Adipocyte (in vitro differentiated cells): ENCODE measurements at regions not wholly inside any gene's neighbourhood (a gene's known extent, or its start where the extent isn't known, plus 50 kb on each side); places are given as distances from the start of the nearest gene placed in this dataset.
"Not testable (repeated sequence)": the region's sequence is repeated elsewhere in the genome, so short reads cannot be mapped to it uniquely, and the experiment has no call there.

Source experiments
- DNase-seq: peaks from one replicate; pipeline ENCODE4 v3.0.0-alpha.2; 2015; ENCODE audit warnings: low read depth
- H3K27me3 ChIP-seq: replicated peaks from 2 replicates; pipeline ENCODE4 v1.7.0; 2013; ENCODE audit warnings: mild to moderate bottlenecking, low read length, moderate library complexity; ENCODE audit not compliant: control insufficient read depth, insufficient read depth
- H3K36me3 ChIP-seq: 2 replicates; pipeline ENCODE4 v1.7.0; 2013; ENCODE audit warnings: low read length, mild to moderate bottlenecking, moderate library complexity; ENCODE audit not compliant: control insufficient read depth, insufficient read depth, severe bottlenecking
- H3K4me1 ChIP-seq: 2 replicates; pipeline ENCODE4 v1.7.0; 2013; ENCODE audit warnings: mild to moderate bottlenecking, low read length, moderate library complexity; ENCODE audit not compliant: control insufficient read depth, insufficient read depth
- H3K4me3 ChIP-seq: 2 replicates; pipeline ENCODE4 v1.7.0; 2013; ENCODE audit warnings: mild to moderate bottlenecking, low read length, moderate library complexity
- H3K9ac ChIP-seq: 2 replicates; pipeline ENCODE4 v1.7.0; 2013; ENCODE audit warnings: mild to moderate bottlenecking, low read length, moderate library complexity
- H3K9me3 ChIP-seq: 2 replicates; pipeline ENCODE4 v1.7.0; 2013; ENCODE audit warnings: mild to moderate bottlenecking, low read length, moderate library complexity; ENCODE audit not compliant: control insufficient read depth

- Histone ChIP-seq H3K4me3 (no peak overlapping the region), H3K27me3 (peaks cover 25% of the 10 kb centered on the region), H3K9ac (no peak overlapping the region), H3K9me3 (no peaks in the 10 kb centered on the region), H3K36me3 (no peaks in the 10 kb centered on the region), H3K4me1 (peaks cover 4% of the 10 kb centered on the region)
- no peak for DNase-seq
Observed at GRCh38 chr4:1547131-1547855, 136.8 kb downstream of the FAM53A start.

DNA sequence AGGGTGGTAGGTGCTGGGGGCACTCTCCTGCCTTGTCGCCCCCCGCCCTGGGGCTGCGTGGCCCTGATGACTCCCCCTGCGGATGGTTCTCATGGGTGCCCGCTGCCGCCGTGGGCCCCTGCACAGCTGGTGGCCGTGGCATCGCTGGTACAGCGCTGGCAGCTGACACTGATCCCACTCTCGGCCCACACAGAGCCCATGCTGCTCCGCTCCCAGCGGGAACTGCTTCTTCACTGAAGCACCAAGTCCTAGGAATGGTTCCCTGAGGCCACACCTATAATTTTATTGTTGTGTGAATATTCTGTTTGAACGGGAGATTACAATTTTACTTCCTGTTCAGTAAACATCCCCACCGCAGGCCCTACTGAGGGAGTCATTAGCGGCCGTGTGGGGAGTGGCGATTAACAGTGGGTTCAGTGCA lies 138.6 kb upstream of the NKX1-1 start:
- peaks cover 33% of the 10 kb centered on the region for H3K27me3 ChIP-seq
- H3K9me3 ChIP-seq: no peaks in the 10 kb centered on the region
- DNase-seq: no peak
- H3K36me3 ChIP-seq: no peaks in the 10 kb centered on the region
- H3K4me1 ChIP-seq: peaks cover 4% of the 10 kb centered on the region
- no peak overlapping the region for H3K9ac ChIP-seq
- H3K4me3 ChIP-seq: no peak overlapping the region

- H3K9me3 ChIP-seq, H3K9ac ChIP-seq, H3K4me1 ChIP-seq, H3K36me3 ChIP-seq, H3K4me3 ChIP-seq, DNase-seq: not testable (repeated sequence)
- peaks cover 33% of the 10 kb centered on the region for H3K27me3 ChIP-seq
Observed at GRCh38 chr4:1544435-1544834, 138.2 kb upstream of the NKX1-1 start.

- Histone ChIP-seq H3K9me3 (no peaks in the 10 kb centered on the region), H3K4me1 (peaks cover 4% of the 10 kb centered on the region), H3K27me3 (peaks cover 37% of the 10 kb centered on the region), H3K36me3 (no peaks in the 10 kb centered on the region), H3K9ac (no peak overlapping the region), H3K4me3 (no peak overlapping the region)
- no peak for DNase-seq
Observed at GRCh38 chr4:1543976-1544375, 137.7 kb upstream of the NKX1-1 start.

DNA sequence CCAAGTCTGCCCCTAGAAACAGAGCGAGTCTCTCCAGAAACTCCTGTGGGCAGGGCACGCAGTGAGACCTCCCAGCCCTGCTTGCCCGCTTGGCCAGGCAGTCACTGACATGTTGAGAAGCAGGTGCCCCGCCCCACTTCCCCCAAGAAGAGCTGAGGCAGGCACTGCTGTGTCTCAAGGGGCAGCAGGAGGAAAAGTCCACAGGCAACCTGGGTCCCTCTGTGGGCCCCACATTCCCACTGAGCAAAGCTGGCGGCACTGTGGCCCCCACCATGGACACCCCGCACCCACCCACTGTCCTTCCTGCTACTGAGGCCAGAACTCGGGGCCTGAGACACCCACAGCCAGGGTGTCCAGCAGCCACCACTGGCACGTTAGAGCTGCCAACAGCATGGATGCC lies 137.3 kb upstream of the NKX1-1 start:
- Histone ChIP-seq H3K9ac (no peak overlapping the region), H3K4me1 (peaks cover 3% of the 10 kb centered on the region), H3K4me3 (no peak overlapping the region), H3K27me3 (peaks cover 41% of the 10 kb centered on the region), H3K9me3 (no peaks in the 10 kb centered on the region), H3K36me3 (no peaks in the 10 kb centered on the region)
- DNase-seq: no peak

- DNase-seq: no peak
- Histone ChIP-seq H3K27me3 (peaks cover 42% of the 10 kb centered on the region), H3K4me3 (no peak overlapping the region), H3K4me1 (no peaks in the 10 kb centered on the region), H3K9me3 (no peaks in the 10 kb centered on the region), H3K9ac (no peak overlapping the region), H3K36me3 (no peaks in the 10 kb centered on the region)
Observed at GRCh38 chr4:1542516-1543320, 136.5 kb upstream of the NKX1-1 start.

- H3K4me1 ChIP-seq: no peaks in the 10 kb centered on the region
- no peak for DNase-seq
- no peak overlapping the region for H3K9ac ChIP-seq
- peaks cover 42% of the 10 kb centered on the region for H3K27me3 ChIP-seq
- H3K4me3 ChIP-seq: no peak overlapping the region
- no peaks in the 10 kb centered on the region for H3K36me3 ChIP-seq
- no peaks in the 10 kb centered on the region for H3K9me3 ChIP-seq
Observed at GRCh38 chr4:1542226-1542490, 135.9 kb upstream of the NKX1-1 start.

DNA sequence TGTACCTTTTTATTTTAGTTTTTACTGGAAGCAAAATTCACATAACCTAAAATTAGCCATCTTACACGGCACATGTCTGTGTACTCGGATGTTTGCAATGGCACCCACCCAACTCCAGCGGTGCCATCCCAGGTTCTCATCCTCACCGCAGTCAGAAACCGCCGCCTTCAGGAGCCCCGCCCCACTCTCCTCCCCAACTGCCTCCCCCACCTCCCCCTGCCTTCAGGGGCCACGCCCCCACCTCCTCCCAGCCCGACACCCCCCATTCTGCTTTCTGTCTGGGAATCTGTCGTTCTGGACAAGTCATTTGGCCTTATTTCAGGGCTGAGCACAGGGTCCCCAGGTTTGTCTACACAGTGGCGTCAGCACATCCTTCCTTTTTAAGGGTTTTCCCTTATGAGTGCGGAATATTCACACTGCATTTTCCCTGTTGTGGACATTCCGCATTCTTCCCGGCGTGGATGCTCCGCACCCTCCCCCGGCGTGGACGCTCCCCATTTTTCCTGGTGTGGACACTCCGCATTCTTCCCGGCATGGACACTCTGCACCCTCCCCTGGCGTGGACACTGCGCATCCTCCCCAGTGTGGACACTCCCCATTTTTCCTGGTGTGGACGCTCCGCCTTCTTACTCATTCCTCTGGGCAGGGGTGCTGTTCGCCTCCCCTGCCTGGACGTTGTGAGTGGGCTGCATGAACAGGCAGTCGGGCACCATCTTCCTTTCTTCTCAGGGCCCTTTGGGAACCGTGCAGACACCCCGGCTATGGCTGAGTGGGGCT lies 135.4 kb upstream of the NKX1-1 start:
- no peak for DNase-seq
- Histone ChIP-seq H3K4me1 (no peaks in the 10 kb centered on the region), H3K4me3 (no peak overlapping the region), H3K9me3 (no peaks in the 10 kb centered on the region), H3K36me3 (no peaks in the 10 kb centered on the region), H3K27me3 (peaks cover 42% of the 10 kb centered on the region), H3K9ac (no peak overlapping the region)

DNA sequence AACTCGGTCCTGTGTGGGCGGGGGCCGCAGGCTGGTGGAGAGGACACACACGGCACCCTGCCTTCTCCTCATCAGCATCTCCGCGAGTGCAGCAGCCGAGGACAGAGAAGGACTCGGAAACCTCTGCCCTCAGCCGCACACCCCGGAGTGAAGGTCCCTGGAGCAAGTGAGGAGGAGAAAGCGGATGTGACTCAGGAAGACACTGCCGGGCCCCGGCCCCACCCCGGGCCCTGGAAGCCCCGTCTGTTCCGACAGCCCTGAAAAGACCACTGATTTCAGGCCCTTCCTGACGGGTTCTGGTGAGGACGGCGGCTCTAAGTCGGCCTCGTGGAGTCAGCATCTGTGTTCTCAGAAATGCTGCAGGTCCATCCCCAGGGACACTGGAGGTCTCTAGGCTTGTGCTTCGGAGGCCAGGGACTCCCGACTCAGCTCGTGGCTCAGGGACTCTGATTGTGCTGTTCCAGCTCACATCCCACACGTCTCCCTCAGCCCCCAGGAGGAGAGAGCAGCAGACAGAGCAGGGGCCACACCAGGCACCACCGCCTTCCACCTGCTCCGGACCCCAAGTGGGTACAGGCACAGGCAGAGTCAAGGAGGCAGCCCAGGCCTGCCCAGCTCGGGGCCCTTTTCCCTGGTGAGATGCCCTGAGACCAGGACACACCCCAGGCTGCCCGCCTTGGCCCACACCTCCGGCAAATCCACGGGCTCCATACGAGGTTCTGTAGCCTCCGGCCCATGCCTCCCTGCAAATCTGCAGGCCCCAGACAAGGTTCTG lies 134.5 kb upstream of the NKX1-1 start:
- no peaks in the 10 kb centered on the region for H3K4me1 ChIP-seq
- H3K9ac ChIP-seq: no peak overlapping the region
- H3K9me3 ChIP-seq: no peaks in the 10 kb centered on the region
- H3K4me3 ChIP-seq: no peak overlapping the region
- H3K27me3 ChIP-seq: peaks cover 42% of the 10 kb centered on the region
- H3K36me3 ChIP-seq: no peaks in the 10 kb centered on the region
- no peak for DNase-seq

DNA sequence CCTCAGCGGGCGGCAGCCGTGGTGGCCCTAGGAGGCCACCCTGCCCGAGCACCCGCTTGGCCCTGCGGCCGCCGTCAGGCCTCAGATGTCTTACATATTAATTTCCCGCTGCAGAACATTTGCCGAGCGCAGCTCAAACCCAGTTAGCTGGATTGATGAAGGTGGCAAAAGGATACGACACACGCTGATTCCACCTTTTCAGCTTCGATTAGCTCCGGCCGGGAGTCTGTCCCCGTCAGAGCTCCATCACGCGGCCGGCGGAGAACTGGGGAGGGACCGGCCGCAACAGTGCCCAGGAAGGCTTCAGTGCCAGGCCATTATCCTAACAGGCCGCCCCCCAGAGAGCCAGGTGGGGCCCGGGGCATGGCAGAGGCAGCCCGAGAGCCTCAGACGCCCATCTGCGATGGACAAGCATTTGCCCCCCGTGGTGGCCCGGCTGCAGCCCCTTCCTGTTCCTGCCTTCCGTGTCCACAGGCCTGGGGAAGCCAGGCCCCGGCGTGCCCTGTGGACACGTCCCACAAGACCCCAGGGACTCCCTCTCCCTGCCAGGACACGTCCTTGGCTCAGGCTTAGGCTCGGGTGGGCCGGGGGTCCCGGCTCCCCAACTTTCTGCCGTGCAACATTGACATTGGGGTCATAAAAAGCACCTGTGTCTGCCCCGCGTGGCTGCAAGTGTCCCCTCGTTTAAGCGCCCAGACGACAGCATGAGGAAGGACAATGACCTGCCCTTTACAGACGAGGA lies 133.8 kb upstream of the NKX1-1 start:
- no peak for DNase-seq
- H3K27me3 ChIP-seq: peaks cover 46% of the 10 kb centered on the region
- H3K36me3 ChIP-seq: no peaks in the 10 kb centered on the region
- H3K4me1 ChIP-seq: no peaks in the 10 kb centered on the region
- no peak overlapping the region for H3K9ac ChIP-seq
- H3K9me3 ChIP-seq: no peaks in the 10 kb centered on the region
- H3K4me3 ChIP-seq: no peak overlapping the region
